ENCODE measurements at regions not wholly inside any gene's neighbourhood (a gene's known extent, or its start where the extent isn't known, plus 50 kb on each side); places are given as distances from the start of the nearest gene placed in this dataset.

- Histone ChIP-seq H3K27me3 (ENCODE audit: control insufficient read depth, insufficient read depth, low read length) (no peaks in the 10 kb centered on the region), H3K36me3 (ENCODE audit: control insufficient read depth, low read depth, low read length) (no peaks in the 10 kb centered on the region), H3K27ac (ENCODE audit: low read length) (no peak overlapping the region), H3K4me1 (ENCODE audit: control insufficient read depth, low read depth, low read length) (no peaks in the 10 kb centered on the region), H3K9ac (ENCODE audit: low read length) (no peak overlapping the region), H3K4me3 (ENCODE audit: low read length) (no peak overlapping the region), H3K9me3 (ENCODE audit: control insufficient read depth, low read depth, low read length) (no peaks in the 10 kb centered on the region)
Measured at GRCh38 chr4:154044742-154045485, 256.0 kb upstream of the SFRP2 start.

GRCh38 chr4:154044108-154044531 is 255.2 kb upstream of the SFRP2 start:
- Histone ChIP-seq H3K9ac (ENCODE audit: low read length) (no peak overlapping the region), H3K36me3 (ENCODE audit: control insufficient read depth, low read depth, low read length) (no peaks in the 10 kb centered on the region), H3K4me1 (ENCODE audit: control insufficient read depth, low read depth, low read length) (no peaks in the 10 kb centered on the region), H3K27ac (ENCODE audit: low read length) (no peak overlapping the region), H3K9me3 (ENCODE audit: control insufficient read depth, low read depth, low read length) (no peaks in the 10 kb centered on the region), H3K4me3 (ENCODE audit: low read length) (no peak overlapping the region), H3K27me3 (ENCODE audit: control insufficient read depth, insufficient read depth, low read length) (no peaks in the 10 kb centered on the region)

- no peak overlapping the region for H3K4me3 ChIP-seq (ENCODE audit: low read length)
- H3K9ac ChIP-seq (ENCODE audit: low read length) = no peak overlapping the region
- no peak overlapping the region for H3K27ac ChIP-seq (ENCODE audit: low read length)
- no peaks in the 10 kb centered on the region for H3K36me3 ChIP-seq (ENCODE audit: control insufficient read depth, low read depth, low read length)
- no peaks in the 10 kb centered on the region for H3K27me3 ChIP-seq (ENCODE audit: control insufficient read depth, insufficient read depth, low read length)
- H3K4me1 ChIP-seq (ENCODE audit: control insufficient read depth, low read depth, low read length) = no peaks in the 10 kb centered on the region
- no peaks in the 10 kb centered on the region for H3K9me3 ChIP-seq (ENCODE audit: control insufficient read depth, low read depth, low read length)
Measured at GRCh38 chr4:154041640-154042039, 252.8 kb upstream of the SFRP2 start.

- no peaks in the 10 kb centered on the region for H3K9me3 ChIP-seq (ENCODE audit: control insufficient read depth, low read depth, low read length)
- H3K4me3 ChIP-seq (ENCODE audit: low read length) = no peak overlapping the region
- no peaks in the 10 kb centered on the region for H3K36me3 ChIP-seq (ENCODE audit: control insufficient read depth, low read depth, low read length)
- no peaks in the 10 kb centered on the region for H3K27me3 ChIP-seq (ENCODE audit: control insufficient read depth, insufficient read depth, low read length)
- H3K9ac ChIP-seq (ENCODE audit: low read length) = no peak overlapping the region
- no peak overlapping the region for H3K27ac ChIP-seq (ENCODE audit: low read length)
- H3K4me1 ChIP-seq (ENCODE audit: control insufficient read depth, low read depth, low read length) = no peaks in the 10 kb centered on the region
Measured at GRCh38 chr4:154039435-154040343, 250.8 kb upstream of the SFRP2 start.

GRCh38 chr4:154036856-154037255 is 248.0 kb upstream of the SFRP2 start:
- Histone ChIP-seq H3K4me1 (ENCODE audit: control insufficient read depth, low read depth, low read length) (no peaks in the 10 kb centered on the region), H3K36me3 (ENCODE audit: control insufficient read depth, low read depth, low read length) (no peaks in the 10 kb centered on the region), H3K9me3 (ENCODE audit: control insufficient read depth, low read depth, low read length) (no peaks in the 10 kb centered on the region), H3K9ac (ENCODE audit: low read length) (no peak overlapping the region), H3K4me3 (ENCODE audit: low read length) (no peak overlapping the region), H3K27ac (ENCODE audit: low read length) (no peak overlapping the region), H3K27me3 (ENCODE audit: control insufficient read depth, insufficient read depth, low read length) (no peaks in the 10 kb centered on the region)

GRCh38 chr4:154035341-154035740 is 246.5 kb upstream of the SFRP2 start:
- Histone ChIP-seq H3K4me3 (ENCODE audit: low read length) (no peak overlapping the region), H3K27ac (ENCODE audit: low read length) (no peak overlapping the region), H3K9ac (ENCODE audit: low read length) (no peak overlapping the region), H3K36me3 (ENCODE audit: control insufficient read depth, low read depth, low read length) (no peaks in the 10 kb centered on the region), H3K9me3 (ENCODE audit: control insufficient read depth, low read depth, low read length) (no peaks in the 10 kb centered on the region), H3K27me3 (ENCODE audit: control insufficient read depth, insufficient read depth, low read length) (no peaks in the 10 kb centered on the region), H3K4me1 (ENCODE audit: control insufficient read depth, low read depth, low read length) (peaks cover 6% of the 10 kb centered on the region)

- Histone ChIP-seq H3K4me3 (ENCODE audit: low read length) (no peak overlapping the region), H3K9ac (ENCODE audit: low read length) (no peak overlapping the region), H3K27ac (ENCODE audit: low read length) (no peak overlapping the region), H3K27me3 (ENCODE audit: control insufficient read depth, insufficient read depth, low read length) (no peaks in the 10 kb centered on the region), H3K9me3 (ENCODE audit: control insufficient read depth, low read depth, low read length) (no peaks in the 10 kb centered on the region), H3K36me3 (ENCODE audit: control insufficient read depth, low read depth, low read length) (no peaks in the 10 kb centered on the region), H3K4me1 (ENCODE audit: control insufficient read depth, low read depth, low read length) (peaks cover 20% of the 10 kb centered on the region)
Measured at GRCh38 chr4:154033921-154034320, 245.0 kb upstream of the SFRP2 start.

GRCh38 chr4:154032914-154033313 is 244.0 kb upstream of the SFRP2 start:
- Histone ChIP-seq H3K9ac (ENCODE audit: low read length) (no peak overlapping the region), H3K27me3 (ENCODE audit: control insufficient read depth, insufficient read depth, low read length) (no peaks in the 10 kb centered on the region), H3K4me1 (ENCODE audit: control insufficient read depth, low read depth, low read length) (peaks cover 21% of the 10 kb centered on the region), H3K27ac (ENCODE audit: low read length) (no peak overlapping the region), H3K9me3 (ENCODE audit: control insufficient read depth, low read depth, low read length) (no peaks in the 10 kb centered on the region), H3K4me3 (ENCODE audit: low read length) (no peak overlapping the region), H3K36me3 (ENCODE audit: control insufficient read depth, low read depth, low read length) (no peaks in the 10 kb centered on the region)

- Histone ChIP-seq H3K9ac (ENCODE audit: low read length) (no peak overlapping the region), H3K4me3 (ENCODE audit: low read length) (no peak overlapping the region), H3K4me1 (ENCODE audit: control insufficient read depth, low read depth, low read length) (peaks cover 21% of the 10 kb centered on the region), H3K27me3 (ENCODE audit: control insufficient read depth, insufficient read depth, low read length) (no peaks in the 10 kb centered on the region), H3K36me3 (ENCODE audit: control insufficient read depth, low read depth, low read length) (no peaks in the 10 kb centered on the region), H3K9me3 (ENCODE audit: control insufficient read depth, low read depth, low read length) (no peaks in the 10 kb centered on the region), H3K27ac (ENCODE audit: low read length) (no peak overlapping the region)
Measured at GRCh38 chr4:154030746-154031145, 241.9 kb upstream of the SFRP2 start.

GRCh38 chr4:154030152-154030551 is 241.3 kb upstream of the SFRP2 start:
- Histone ChIP-seq H3K9ac (ENCODE audit: low read length) (no peak overlapping the region), H3K4me1 (ENCODE audit: control insufficient read depth, low read depth, low read length) (peaks cover 21% of the 10 kb centered on the region), H3K4me3 (ENCODE audit: low read length) (no peak overlapping the region), H3K27ac (ENCODE audit: low read length) (no peak overlapping the region), H3K27me3 (ENCODE audit: control insufficient read depth, insufficient read depth, low read length) (no peaks in the 10 kb centered on the region), H3K36me3 (ENCODE audit: control insufficient read depth, low read depth, low read length) (no peaks in the 10 kb centered on the region), H3K9me3 (ENCODE audit: control insufficient read depth, low read depth, low read length) (no peaks in the 10 kb centered on the region)

GRCh38 chr4:154029171-154029570 is 240.3 kb upstream of the SFRP2 start:
- Histone ChIP-seq H3K36me3 (ENCODE audit: control insufficient read depth, low read depth, low read length) (no peaks in the 10 kb centered on the region), H3K4me1 (ENCODE audit: control insufficient read depth, low read depth, low read length) (peaks cover 21% of the 10 kb centered on the region), H3K4me3 (ENCODE audit: low read length) (no peak overlapping the region), H3K27ac (ENCODE audit: low read length) (no peak overlapping the region), H3K27me3 (ENCODE audit: control insufficient read depth, insufficient read depth, low read length) (no peaks in the 10 kb centered on the region), H3K9ac (ENCODE audit: low read length) (no peak overlapping the region), H3K9me3 (ENCODE audit: control insufficient read depth, low read depth, low read length) (no peaks in the 10 kb centered on the region)

Measured in iPS-18a (cell line).